ENCODE measurements at regions not wholly inside any gene's neighbourhood (a gene's known extent, or its start where the extent isn't known, plus 50 kb on each side); places are given as distances from the start of the nearest gene placed in this dataset.
"Not testable (repeated sequence)": the region's sequence is repeated elsewhere in the genome, so short reads cannot be mapped to it uniquely, and the experiment has no call there.

GRCh38 chr3:28140664-28141063, 100.8 kb upstream of the CMC1 start:
- no peak for DNase-seq (ENCODE audit: low spot score)

GRCh38 chr3:28149960-28150359, 91.5 kb upstream of the CMC1 start:
- DNase-seq (ENCODE audit: low spot score): no peak

- DNase-seq (ENCODE audit: low spot score): no peak
Observed at GRCh38 chr3:28150465-28151206, 90.8 kb upstream of the CMC1 start.

GRCh38 chr3:28151207-28151550, 90.2 kb upstream of the CMC1 start:
- DNase-seq (ENCODE audit: low spot score): no peak

- DNase-seq (ENCODE audit: low spot score): no peak
Observed at GRCh38 chr3:28151608-28152228, 89.7 kb upstream of the CMC1 start.

GRCh38 chr3:28155631-28156030, 85.8 kb upstream of the CMC1 start:
- no peak for DNase-seq (ENCODE audit: low spot score)

DNA sequence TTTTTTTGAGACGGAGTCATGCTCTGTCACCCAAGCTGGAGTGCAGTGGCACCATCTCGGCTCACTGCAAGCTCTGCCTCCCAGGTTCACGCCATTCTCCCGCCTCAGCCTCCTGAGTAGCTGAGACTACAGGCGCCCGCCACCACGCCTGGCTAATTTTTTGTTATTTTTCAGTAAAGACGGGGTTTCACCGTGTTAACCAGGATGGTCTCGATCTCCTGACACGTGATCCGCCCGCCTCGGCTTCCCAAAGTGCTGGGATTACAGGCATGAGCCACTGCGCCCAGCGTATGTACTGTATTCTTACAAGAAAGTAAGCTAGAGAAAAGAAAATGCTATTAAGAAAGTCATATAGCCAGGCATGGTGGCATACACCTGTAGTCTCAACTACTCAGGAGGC, 84.8 kb upstream of the CMC1 start:
- not testable (repeated sequence) for DNase-seq (ENCODE audit: low spot score)

DNA sequence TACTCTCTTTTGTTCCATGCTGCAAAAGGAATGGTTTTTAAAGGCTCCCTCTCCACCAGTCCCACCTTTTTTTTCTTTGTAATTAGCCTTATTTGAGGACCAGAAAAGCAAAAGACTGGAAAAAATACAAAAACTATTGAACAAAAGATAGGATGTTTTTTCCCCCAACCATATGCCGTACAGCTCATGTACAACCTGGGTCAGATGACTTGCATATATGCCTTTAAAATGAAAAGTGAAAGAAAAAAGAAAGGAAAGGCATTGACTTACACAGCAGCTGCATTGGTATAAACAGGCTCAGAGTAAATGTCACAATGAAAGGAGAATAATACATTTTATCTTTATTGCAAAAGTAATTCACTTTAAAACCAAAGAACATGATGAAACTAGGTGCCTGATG, 69.5 kb upstream of the CMC1 start:
- DNase-seq (ENCODE audit: low spot score): no peak

DNA sequence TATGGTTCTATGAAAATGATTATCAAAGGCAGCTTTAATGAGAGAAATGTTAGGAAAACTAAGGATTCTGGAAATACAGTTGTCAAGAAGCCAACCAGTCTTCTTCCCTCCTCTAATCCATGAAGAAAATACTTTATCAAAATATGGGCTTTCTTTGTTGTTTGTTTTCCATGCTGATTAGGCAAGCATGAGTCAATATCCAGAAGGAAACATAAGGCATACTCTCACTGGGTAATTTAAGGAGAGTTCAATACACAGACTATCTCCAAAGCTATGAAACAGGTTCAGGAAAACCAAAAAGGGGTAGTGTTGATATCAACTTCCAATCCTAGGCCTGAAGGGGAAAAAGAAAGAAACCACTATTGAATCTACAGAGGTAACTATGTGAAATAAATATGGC, 68.7 kb upstream of the CMC1 start:
- no peak for DNase-seq (ENCODE audit: low spot score)

DNA sequence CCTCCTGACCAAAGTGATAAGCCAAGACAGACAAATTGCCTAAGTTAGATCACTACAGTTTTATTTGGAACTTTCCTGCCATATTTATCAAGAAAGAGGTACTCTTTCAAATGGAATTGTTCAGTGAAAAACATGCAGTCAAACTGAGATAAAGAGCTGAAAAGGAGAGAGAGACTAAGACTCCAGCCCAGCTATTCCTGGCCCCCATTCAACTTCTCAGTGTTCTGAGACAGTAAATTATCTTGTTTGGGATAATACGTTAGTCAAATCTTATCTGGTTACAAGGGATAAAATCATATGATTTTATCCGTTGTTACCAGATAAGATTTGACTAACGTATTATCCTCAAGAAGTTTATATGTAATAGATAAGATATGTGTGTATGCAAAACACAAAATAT, 67.6 kb upstream of the CMC1 start:
- no peak for DNase-seq (ENCODE audit: low spot score)

GRCh38 chr3:28186748-28187147, 54.7 kb upstream of the CMC1 start:
- no peak for DNase-seq (ENCODE audit: low spot score)

DNA sequence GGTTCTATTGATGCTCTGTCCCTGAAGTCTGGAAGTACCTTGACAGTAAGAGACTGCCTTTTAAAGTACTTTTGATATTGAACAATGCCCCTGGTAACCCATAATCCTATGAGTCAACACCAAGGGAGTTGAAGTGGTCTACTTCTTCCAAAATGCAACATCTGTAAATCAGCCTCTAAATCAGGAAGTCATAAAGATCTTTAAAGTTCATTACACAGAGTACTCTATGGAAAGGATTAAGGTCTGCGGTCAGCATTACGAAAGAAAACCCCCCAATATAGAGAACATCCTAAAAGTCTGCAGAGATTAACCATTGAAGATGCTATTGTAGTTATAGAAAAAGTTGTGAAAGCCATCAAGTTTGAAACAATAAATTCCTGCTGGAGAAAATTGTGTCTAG, 52.7 kb upstream of the CMC1 start:
- no peak for DNase-seq (ENCODE audit: low spot score)

DNA sequence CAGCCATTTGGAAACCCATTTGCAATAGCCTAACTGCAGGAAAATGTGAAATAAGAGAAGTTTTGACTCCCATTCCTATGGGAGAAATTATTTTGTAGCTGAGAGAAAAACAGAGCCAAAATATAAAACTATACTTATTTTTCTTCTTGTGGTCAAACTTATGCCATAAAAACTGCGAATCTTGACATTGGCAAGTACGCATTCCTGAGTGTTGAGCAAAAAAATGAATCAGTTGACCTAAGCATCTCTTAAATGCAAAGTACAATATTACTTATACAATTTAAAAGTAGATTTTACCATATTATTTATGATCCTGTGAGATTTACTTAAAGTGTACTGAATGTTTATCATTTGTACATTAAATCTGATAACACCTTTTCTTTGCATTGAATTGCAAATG, 50.1 kb upstream of the CMC1 start:
- DNase-seq (ENCODE audit: low spot score): no peak
